GM20000 (cell line): ENCODE measurements at regions not wholly inside any gene's neighbourhood (a gene's known extent, or its start where the extent isn't known, plus 50 kb on each side); places are given as distances from the start of the nearest gene placed in this dataset.

Experiments used
- DNase-seq: peaks from one replicate; pipeline ENCODE4 v3.0.0; 2012; ENCODE audit warnings: low spot score
- TF ChIP-seq, protein P1 (sequence below): IDR thresholded peaks from 2 replicates; pipeline ENCODE4 v1.5.1; 2012; ENCODE audit warnings: mild to moderate bottlenecking, control low read depth; ENCODE audit errors: extremely low read depth, missing control alignments

DNA sequence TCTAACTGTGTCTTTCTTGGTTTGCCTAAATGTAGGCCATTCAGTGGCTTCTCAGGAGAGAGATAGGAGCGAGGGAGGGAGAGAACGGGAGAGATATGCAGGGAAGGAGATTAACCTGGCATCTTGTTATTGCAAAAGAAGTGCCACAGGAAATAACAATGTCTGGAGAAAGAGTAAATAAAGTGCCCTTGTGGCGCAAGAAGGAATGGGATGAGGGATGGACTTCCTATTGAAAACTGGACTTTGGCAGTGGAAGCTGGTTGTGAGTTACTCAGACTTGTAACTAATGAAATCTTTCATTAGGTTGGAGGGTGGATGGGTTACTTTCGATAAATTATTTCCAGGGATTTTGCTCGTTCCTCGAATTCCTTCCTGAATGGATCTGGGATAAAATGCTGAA is 136.1 kb downstream of the LACC1 start:
- TF ChIP-seq, protein P1, sequence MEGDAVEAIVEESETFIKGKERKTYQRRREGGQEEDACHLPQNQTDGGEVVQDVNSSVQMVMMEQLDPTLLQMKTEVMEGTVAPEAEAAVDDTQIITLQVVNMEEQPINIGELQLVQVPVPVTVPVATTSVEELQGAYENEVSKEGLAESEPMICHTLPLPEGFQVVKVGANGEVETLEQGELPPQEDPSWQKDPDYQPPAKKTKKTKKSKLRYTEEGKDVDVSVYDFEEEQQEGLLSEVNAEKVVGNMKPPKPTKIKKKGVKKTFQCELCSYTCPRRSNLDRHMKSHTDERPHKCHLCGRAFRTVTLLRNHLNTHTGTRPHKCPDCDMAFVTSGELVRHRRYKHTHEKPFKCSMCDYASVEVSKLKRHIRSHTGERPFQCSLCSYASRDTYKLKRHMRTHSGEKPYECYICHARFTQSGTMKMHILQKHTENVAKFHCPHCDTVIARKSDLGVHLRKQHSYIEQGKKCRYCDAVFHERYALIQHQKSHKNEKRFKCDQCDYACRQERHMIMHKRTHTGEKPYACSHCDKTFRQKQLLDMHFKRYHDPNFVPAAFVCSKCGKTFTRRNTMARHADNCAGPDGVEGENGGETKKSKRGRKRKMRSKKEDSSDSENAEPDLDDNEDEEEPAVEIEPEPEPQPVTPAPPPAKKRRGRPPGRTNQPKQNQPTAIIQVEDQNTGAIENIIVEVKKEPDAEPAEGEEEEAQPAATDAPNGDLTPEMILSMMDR = no peak
- DNase-seq = no peak

DNA sequence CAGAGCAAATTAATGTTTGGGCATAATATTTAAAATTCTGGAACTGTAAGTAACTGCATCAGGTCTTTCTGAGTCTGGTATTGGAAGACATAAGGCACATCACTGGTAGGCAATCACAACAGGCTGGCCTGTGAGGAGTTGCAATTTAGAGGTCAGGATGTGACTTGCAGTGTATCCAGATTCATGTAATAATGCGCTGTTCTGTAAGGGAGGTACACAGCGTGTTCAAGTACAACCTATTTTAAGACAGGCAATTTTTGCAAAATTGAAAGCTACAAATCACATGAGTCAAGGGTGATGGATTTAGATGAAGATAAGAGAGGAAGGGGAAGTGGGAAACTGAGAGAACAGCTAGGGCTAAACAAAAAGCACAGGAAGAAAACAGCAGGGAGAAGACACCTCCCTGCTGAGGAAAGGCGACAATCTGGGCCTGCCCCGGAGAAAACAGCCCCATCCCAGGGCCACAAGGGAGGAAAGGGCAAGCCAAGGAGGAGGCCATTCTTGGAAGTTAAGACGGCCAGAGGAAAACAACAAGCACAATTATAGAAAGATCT is 138.1 kb downstream of the LACC1 start:
- no peak for DNase-seq
- TF ChIP-seq, protein P1 = no peak

DNA sequence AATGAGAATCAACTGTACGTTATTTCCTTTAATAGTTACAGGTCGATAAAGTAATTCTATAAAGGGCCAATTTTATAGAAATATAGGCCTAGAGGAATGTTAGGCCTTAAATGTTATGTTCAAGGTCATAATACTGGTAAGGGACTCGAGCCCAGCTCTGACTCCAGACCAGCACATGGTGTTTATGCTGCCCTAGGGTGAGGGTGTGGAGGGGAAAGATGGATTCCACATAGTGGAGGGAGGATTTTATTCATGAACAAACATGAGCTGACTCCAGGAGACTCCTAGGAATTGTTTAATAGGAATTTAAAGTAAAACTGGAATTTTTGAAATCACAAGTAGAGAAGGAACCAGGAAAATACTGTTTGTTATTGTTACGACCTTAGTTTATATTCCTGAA is 139.9 kb downstream of the LACC1 start:
- DNase-seq = no peak
- TF ChIP-seq, protein P1 = no peak

DNA sequence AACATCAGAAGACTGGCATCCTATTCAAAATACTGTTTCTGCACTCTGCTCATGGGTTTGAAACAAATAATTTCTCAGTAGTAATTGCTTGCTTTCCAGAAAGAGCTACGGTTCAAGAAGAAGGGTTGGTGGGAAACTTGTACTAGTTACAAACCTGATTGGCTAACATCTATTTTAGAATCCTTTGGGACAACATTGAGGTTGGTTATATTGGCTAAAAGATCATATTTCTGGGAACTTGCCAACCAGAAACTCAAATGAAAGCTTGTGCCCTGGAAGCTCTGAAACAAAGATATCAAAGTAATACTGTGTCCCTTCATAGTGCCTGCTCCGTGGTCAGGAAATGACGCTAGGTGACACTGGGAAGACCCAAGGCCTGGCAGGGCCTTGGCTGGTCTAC is 141.7 kb downstream of the LACC1 start:
- TF ChIP-seq, protein P1 = no peak
- no peak for DNase-seq

DNA sequence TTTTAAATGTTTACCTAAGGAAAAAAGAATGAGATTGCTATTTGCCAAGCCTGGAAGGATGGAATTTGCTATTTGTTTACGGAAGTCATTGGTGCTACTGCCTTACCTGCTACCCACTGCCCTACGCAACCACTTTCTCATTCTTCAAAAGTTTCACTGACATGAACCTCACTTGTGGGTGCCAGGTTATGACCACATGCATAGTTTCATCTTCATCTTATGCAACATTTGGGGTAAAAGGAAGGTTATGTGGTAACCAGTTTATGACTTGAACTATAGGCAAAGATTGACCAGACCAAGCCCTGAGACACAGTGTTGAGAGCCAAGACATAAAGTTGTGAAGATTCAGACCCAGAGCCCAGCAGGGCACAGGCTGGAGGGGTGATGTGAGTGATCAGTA is 142.5 kb downstream of the LACC1 start:
- no peak for DNase-seq

DNA sequence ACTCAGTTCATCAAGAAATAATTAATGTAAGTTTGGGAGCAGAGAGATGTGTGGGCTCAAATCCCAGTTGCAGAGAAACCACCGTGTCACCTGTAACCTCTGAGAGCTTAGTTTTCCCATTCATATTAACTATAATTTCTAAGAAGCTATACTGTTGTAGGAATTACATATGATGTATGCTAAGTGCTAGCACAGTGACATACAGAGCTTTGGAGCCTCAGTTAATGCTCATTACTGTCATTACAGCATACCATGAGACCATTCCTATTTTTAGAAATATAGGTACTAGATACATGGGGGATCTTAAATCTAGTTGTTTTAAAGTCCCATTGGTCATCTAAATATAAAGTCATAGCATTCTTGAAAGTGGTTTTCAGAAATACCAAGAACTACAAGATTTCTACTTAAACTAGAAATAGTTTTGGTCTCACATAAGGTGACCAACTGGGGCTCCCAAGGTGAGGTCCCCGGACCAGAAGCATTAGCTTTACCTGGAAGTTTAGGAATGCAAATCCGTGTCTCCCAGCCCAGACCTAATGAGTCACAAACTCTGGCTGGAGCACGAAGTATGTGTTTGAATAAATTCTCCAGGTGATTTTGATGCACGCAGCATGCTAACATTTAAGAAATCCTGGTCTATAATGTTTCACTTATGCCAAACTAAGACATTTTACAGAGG is 144.6 kb downstream of the LACC1 start:
- TF ChIP-seq, protein P1 = no peak
- DNase-seq = no peak

More for the DNA sequence above, 142.5 kb downstream of the LACC1 start:
- TF ChIP-seq, protein P1 = no peak

DNA sequence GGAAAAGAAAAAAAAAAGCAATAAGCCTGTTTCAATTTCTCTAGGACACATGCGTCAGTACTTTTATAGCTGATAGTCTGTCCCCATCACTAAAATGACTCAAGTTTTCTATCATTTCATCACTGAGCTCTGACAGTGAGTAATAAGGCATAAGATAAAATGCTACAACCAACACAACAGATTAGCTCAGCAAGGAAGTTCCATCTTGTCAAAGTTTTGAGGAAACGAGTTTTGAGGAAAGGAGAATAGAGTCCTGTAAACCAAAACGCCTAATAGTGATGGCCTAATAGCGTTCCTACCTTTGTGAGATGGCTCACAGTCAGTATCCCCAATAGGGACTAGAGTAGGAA is 145.1 kb downstream of the LACC1 start:
- TF ChIP-seq, protein P1 = no peak
- DNase-seq = no peak
